ENCODE measurements at regions not wholly inside any gene's neighbourhood (a gene's known extent, or its start where the extent isn't known, plus 50 kb on each side); places are given as distances from the start of the nearest gene placed in this dataset.

GRCh38 chr2:57527685-57528084, 518.9 kb upstream of the VRK2 start:
- DNase-seq: no peak

- no peak for DNase-seq
These were observed 518.1 kb upstream of the VRK2 start for GRCh38 chr2:57528499-57528898.

- no peak for DNase-seq
These were observed 512.2 kb upstream of the VRK2 start for GRCh38 chr2:57534358-57534757.

GRCh38 chr2:57536535-57537231, 509.9 kb upstream of the VRK2 start:
- DNase-seq: no peak

- DNase-seq: no peak
These were observed 506.8 kb upstream of the VRK2 start for GRCh38 chr2:57539761-57540160.

- no peak for DNase-seq
These were observed 504.5 kb upstream of the VRK2 start for GRCh38 chr2:57542081-57542480.

GRCh38 chr2:57543211-57543610, 503.4 kb upstream of the VRK2 start:
- no peak for DNase-seq

GRCh38 chr2:57544624-57545023, 502.0 kb upstream of the VRK2 start:
- no peak for DNase-seq

- no peak for DNase-seq
These were observed 500.1 kb upstream of the VRK2 start for GRCh38 chr2:57546478-57546877.

- DNase-seq: no peak
These were observed 496.9 kb upstream of the VRK2 start for GRCh38 chr2:57549642-57550102.

- no peak for DNase-seq
These were observed 495.7 kb upstream of the VRK2 start for GRCh38 chr2:57550912-57551311.

- no peak for DNase-seq
These were observed 493.7 kb upstream of the VRK2 start for GRCh38 chr2:57552885-57553284.

GRCh38 chr2:57554348-57554747, 492.3 kb upstream of the VRK2 start:
- no peak for DNase-seq

- no peak for DNase-seq
These were observed 488.3 kb upstream of the VRK2 start for GRCh38 chr2:57558312-57558711.

GRCh38 chr2:57562495-57562894, 484.1 kb upstream of the VRK2 start:
- DNase-seq: no peak

GRCh38 chr2:57563015-57563414, 483.6 kb upstream of the VRK2 start:
- no peak for DNase-seq

GRCh38 chr2:57567245-57567644, 479.4 kb upstream of the VRK2 start:
- DNase-seq: no peak

- DNase-seq: no peak
These were observed 477.2 kb upstream of the VRK2 start for GRCh38 chr2:57569396-57569795.

GRCh38 chr2:57570961-57571360, 475.6 kb upstream of the VRK2 start:
- no peak for DNase-seq

GRCh38 chr2:57575700-57576268, 470.8 kb upstream of the VRK2 start:
- no peak for DNase-seq

- no peak for DNase-seq
These were observed 469.6 kb upstream of the VRK2 start for GRCh38 chr2:57576983-57577382.

GRCh38 chr2:57597940-57598339, 448.7 kb upstream of the VRK2 start:
- DNase-seq: no peak

- no peak for DNase-seq
These were observed 448.1 kb upstream of the VRK2 start for GRCh38 chr2:57598551-57598950.

- no peak for DNase-seq
These were observed 443.9 kb upstream of the VRK2 start for GRCh38 chr2:57602733-57603132.

GRCh38 chr2:57614988-57615387, 431.6 kb upstream of the VRK2 start:
- DNase-seq: no peak
